NCI-H2171 treated with DMSO at 0.1 percent for 48 hours (cell line): ENCODE measurements at regions not wholly inside any gene's neighbourhood (a gene's known extent, or its start where the extent isn't known, plus 50 kb on each side); places are given as distances from the start of the nearest gene placed in this dataset.
"Not testable (repeated sequence)": the region's sequence is repeated elsewhere in the genome, so short reads cannot be mapped to it uniquely, and the experiment has no call there.

Experiments used
- DNase-seq: peaks from one replicate; lab custom pipeline; 2025; lab: John Stamatoyannopoulos, UW

GRCh38 chr2:107721178-107721577 lies 105.5 kb upstream of the RGPD4 start:
- no peak for DNase-seq

- DNase-seq, result peak; percentile 25
Observed at GRCh38 chr2:107721586-107721985, 105.1 kb upstream of the RGPD4 start.

GRCh38 chr2:107725824-107726223 lies 100.9 kb upstream of the RGPD4 start:
- not testable (repeated sequence) for DNase-seq

GRCh38 chr2:107727318-107727717 lies 99.4 kb upstream of the RGPD4 start:
- DNase-seq, result no peak

- no peak for DNase-seq
Observed at GRCh38 chr2:107728586-107728985, 98.1 kb upstream of the RGPD4 start.

- DNase-seq, result no peak
Observed at GRCh38 chr2:107729440-107729839, 97.3 kb upstream of the RGPD4 start.

- no peak for DNase-seq
Observed at GRCh38 chr2:107730898-107731297, 95.8 kb upstream of the RGPD4 start.

GRCh38 chr2:107731435-107731834 lies 95.3 kb upstream of the RGPD4 start:
- no peak for DNase-seq

- DNase-seq, result no peak
Observed at GRCh38 chr2:107735201-107735600, 91.5 kb upstream of the RGPD4 start.

GRCh38 chr2:107737756-107738155 lies 88.9 kb upstream of the RGPD4 start:
- DNase-seq, result no peak

GRCh38 chr2:107738266-107738665 lies 88.4 kb upstream of the RGPD4 start:
- DNase-seq, result no peak

- no peak for DNase-seq
Observed at GRCh38 chr2:107740300-107740699, 86.4 kb upstream of the RGPD4 start.

- DNase-seq, result no peak
Observed at GRCh38 chr2:107742460-107743027, 84.1 kb upstream of the RGPD4 start.

- DNase-seq, result no peak
Observed at GRCh38 chr2:107743274-107743673, 83.4 kb upstream of the RGPD4 start.

- no peak for DNase-seq
Observed at GRCh38 chr2:107745100-107745499, 81.6 kb upstream of the RGPD4 start.

- not testable (repeated sequence) for DNase-seq
Observed at GRCh38 chr2:107746552-107747198, 80.0 kb upstream of the RGPD4 start.

GRCh38 chr2:107747199-107747963 lies 79.3 kb upstream of the RGPD4 start:
- not testable (repeated sequence) for DNase-seq

GRCh38 chr2:107747964-107748583 lies 78.6 kb upstream of the RGPD4 start:
- DNase-seq, result no peak

GRCh38 chr2:107751936-107752335 lies 74.8 kb upstream of the RGPD4 start:
- DNase-seq, result no peak

- DNase-seq, result not testable (repeated sequence)
Observed at GRCh38 chr2:107753806-107754205, 72.9 kb upstream of the RGPD4 start.

GRCh38 chr2:107757223-107757622 lies 69.5 kb upstream of the RGPD4 start:
- no peak for DNase-seq

GRCh38 chr2:107760620-107761364 lies 65.9 kb upstream of the RGPD4 start:
- DNase-seq, result no peak
